Neuronal stem cell (in vitro differentiated cells): ENCODE measurements at regions not wholly inside any gene's neighbourhood (a gene's known extent, or its start where the extent isn't known, plus 50 kb on each side); places are given as distances from the start of the nearest gene placed in this dataset.
A peak's percentile ranks its signal among the peaks of the same experiment; 100 is the strongest.

ENCODE experiments used
- DNase-seq: peaks from one replicate; pipeline ENCODE4 v3.0.0-alpha.2; 2013; ENCODE audit warnings: low spot score
- H2AFZ ChIP-seq: one replicate; pipeline ENCODE4 v1.6.1; 2013; ENCODE audit warnings: mild to moderate bottlenecking, low read length, inconsistent platforms
- H2AK5ac ChIP-seq: 2 replicates; pipeline ENCODE4 v1.6.1; 2013; ENCODE audit warnings: low read depth, mild to moderate bottlenecking, inconsistent platforms, low read length, moderate library complexity, mixed read lengths
- H2BK120ac ChIP-seq: 2 replicates; pipeline ENCODE4 v1.6.1; 2013; ENCODE audit warnings: low read depth, mild to moderate bottlenecking, inconsistent platforms, low read length, moderate library complexity, mixed read lengths
- H2BK12ac ChIP-seq: one replicate; pipeline ENCODE4 v1.6.1; 2013; ENCODE audit warnings: low read length, inconsistent platforms
- H2BK15ac ChIP-seq: 2 replicates; pipeline ENCODE4 v1.6.1; 2013; ENCODE audit warnings: mild to moderate bottlenecking, low read length, inconsistent platforms, mixed read lengths
- H2BK5ac ChIP-seq: one replicate; pipeline ENCODE4 v1.6.1; 2013; ENCODE audit warnings: inconsistent platforms, mild to moderate bottlenecking, low read length, moderate library complexity
- H3K14ac ChIP-seq: one replicate; pipeline ENCODE4 v1.6.1; 2013; ENCODE audit warnings: low read length, inconsistent platforms
- H3K18ac ChIP-seq: 2 replicates; pipeline ENCODE4 v1.6.1; 2013; ENCODE audit warnings: low read length, inconsistent platforms
- H3K23ac ChIP-seq: 2 replicates; pipeline ENCODE4 v1.6.1; 2013; ENCODE audit warnings: low read depth, mild to moderate bottlenecking, mixed read lengths, low read length, inconsistent platforms; ENCODE audit not compliant: poor library complexity
- H3K27ac ChIP-seq: replicated peaks from 3 replicates; pipeline ENCODE4 v1.5.1; 2013; ENCODE audit warnings: low read length, inconsistent platforms
- H3K27me3 ChIP-seq, 3 experiments: 2 replicates each; pipeline ENCODE4 v1.6.1; 2013; ENCODE audit warnings: low read length in 3 of 3, mild to moderate bottlenecking in 2 of 3, inconsistent platforms in 1 of 3, low read depth in 1 of 3, mixed read lengths in 1 of 3, moderate library complexity in 1 of 3; ENCODE audit not compliant: control insufficient read depth in 3 of 3, insufficient read depth in 3 of 3
- H3K36me3 ChIP-seq, 2 donors: replicated peaks in 1 of 2; 2 replicates each; pipeline ENCODE4 v1.6.1; 2013; ENCODE audit warnings: low read length in 2 of 2; ENCODE audit not compliant: control insufficient read depth in 2 of 2, insufficient read depth in 2 of 2
- H3K4ac ChIP-seq: 2 replicates; pipeline ENCODE4 v1.6.1; 2013; ENCODE audit warnings: inconsistent platforms, mild to moderate bottlenecking, low read length, moderate library complexity
- H3K4me1 ChIP-seq, 2 donors: 1 replicate in 1 of 2; 2 replicates in 1 of 2; pipeline ENCODE4 v1.6.1; 2013; ENCODE audit warnings: low read length in 2 of 2, low read depth in 1 of 2; ENCODE audit not compliant: control insufficient read depth in 2 of 2, insufficient read depth in 1 of 2
- H3K4me2 ChIP-seq: one replicate; pipeline ENCODE4 v1.6.1; 2013; ENCODE audit warnings: mild to moderate bottlenecking, low read length, inconsistent platforms; ENCODE audit not compliant: insufficient read depth, poor library complexity, severe bottlenecking
- H3K4me3 ChIP-seq, 2 donors: 2 replicates each; pipeline ENCODE4 v1.5.1; 2013; ENCODE audit warnings: low read length in 2 of 2, mild to moderate bottlenecking in 2 of 2, inconsistent platforms in 1 of 2, moderate library complexity in 1 of 2
- H3K79me1 ChIP-seq: one replicate; pipeline ENCODE4 v1.6.1; 2013; ENCODE audit warnings: low read depth, mild to moderate bottlenecking, inconsistent platforms, low read length, moderate library complexity
- H3K9ac ChIP-seq: one replicate; pipeline ENCODE4 v1.6.1; 2013; ENCODE audit warnings: mild to moderate bottlenecking, low read depth, low read length, inconsistent platforms; ENCODE audit not compliant: poor library complexity
- H3K9me3 ChIP-seq, 2 donors: replicated peaks in 1 of 2; 2 replicates each; pipeline versions ENCODE3 to v1.6.1; 2013; ENCODE audit warnings: low read length in 2 of 2, mild to moderate bottlenecking in 2 of 2, inconsistent platforms in 1 of 2, low read depth in 1 of 2, mixed read lengths in 1 of 2, moderate library complexity in 1 of 2; ENCODE audit not compliant: control insufficient read depth in 2 of 2, insufficient read depth in 1 of 2
- H4K8ac ChIP-seq: one replicate; pipeline ENCODE4 v1.6.1; 2013; ENCODE audit warnings: low read depth, mild to moderate bottlenecking, inconsistent platforms, low read length, moderate library complexity
- H4K91ac ChIP-seq: one replicate; pipeline ENCODE4 v1.6.1; 2013; ENCODE audit warnings: low read length, low read depth, mild to moderate bottlenecking, inconsistent platforms; ENCODE audit not compliant: poor library complexity
- WGBS, 2 donors: extraction: QIAGEN DNeasy Blood & Tissue Kit; methylation state at CpG; one replicate each; pipeline ENCODE4 v1.1.7; 2013; ENCODE audit warnings: missing lambda C conversion rate in 2 of 2, mixed read lengths in 1 of 2; ENCODE audit not compliant: insufficient read length in 2 of 2, insufficient replicate concordance in 1 of 2; ENCODE audit errors: extremely low coverage in 2 of 2; 5-methylcytosine and 5-hydroxymethylcytosine counted together

DNA sequence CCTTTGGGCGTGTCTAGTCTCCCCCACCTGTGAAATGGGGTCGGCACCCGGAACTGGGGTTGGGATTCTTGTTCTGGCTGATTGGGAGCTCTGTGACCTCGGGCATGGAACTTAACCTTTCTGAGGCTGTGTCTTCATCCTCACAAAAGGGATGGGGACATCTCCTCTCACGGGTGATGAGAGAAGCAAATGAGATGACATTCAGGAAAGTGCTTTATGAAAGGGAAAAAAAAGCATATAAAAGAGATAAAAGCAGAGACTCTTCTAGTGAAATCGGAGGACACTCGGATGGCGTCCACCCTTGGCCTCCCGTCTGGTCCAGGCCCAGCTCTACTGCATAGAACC is 98.9 kb downstream of the LRRC74A start:
- peak overlapping the region; percentile 66 for H2AK5ac ChIP-seq
- no peaks in the 10 kb centered on the region for H3K27me3 ChIP-seq
- no peaks in the 10 kb centered on the region for H3K9me3 ChIP-seq
- no peak overlapping the region for H3K14ac ChIP-seq
- H2BK15ac ChIP-seq, result no peak overlapping the region
- no peak overlapping the region for H3K4ac ChIP-seq
- no CpG with 5 or more reads among the region's 9 CpGs for WGBS, 2 donors
- no peak overlapping the region for H3K27ac ChIP-seq
- no peak overlapping the region for H3K23ac ChIP-seq
- peaks cover 49 to 87% of the 10 kb centered on the region in 2 donors for H3K4me1 ChIP-seq
- H3K79me1 ChIP-seq, result no peaks in the 10 kb centered on the region
- no peak overlapping the region for H3K4me3 ChIP-seq
- no peaks in the 10 kb centered on the region for H3K36me3 ChIP-seq
- no peak overlapping the region for H2BK120ac ChIP-seq
- no peak overlapping the region for H2BK5ac ChIP-seq
- no peak for DNase-seq
- H4K91ac ChIP-seq, result no peak overlapping the region
- no peak overlapping the region for H3K9ac ChIP-seq
- H4K8ac ChIP-seq, result no peak overlapping the region
- no peak overlapping the region for H2BK12ac ChIP-seq
- H2AFZ ChIP-seq, result no peak overlapping the region
- peak overlapping the region; percentile 92 for H3K18ac ChIP-seq
- H3K4me2 ChIP-seq, result peak overlapping the region; percentile 45

DNA sequence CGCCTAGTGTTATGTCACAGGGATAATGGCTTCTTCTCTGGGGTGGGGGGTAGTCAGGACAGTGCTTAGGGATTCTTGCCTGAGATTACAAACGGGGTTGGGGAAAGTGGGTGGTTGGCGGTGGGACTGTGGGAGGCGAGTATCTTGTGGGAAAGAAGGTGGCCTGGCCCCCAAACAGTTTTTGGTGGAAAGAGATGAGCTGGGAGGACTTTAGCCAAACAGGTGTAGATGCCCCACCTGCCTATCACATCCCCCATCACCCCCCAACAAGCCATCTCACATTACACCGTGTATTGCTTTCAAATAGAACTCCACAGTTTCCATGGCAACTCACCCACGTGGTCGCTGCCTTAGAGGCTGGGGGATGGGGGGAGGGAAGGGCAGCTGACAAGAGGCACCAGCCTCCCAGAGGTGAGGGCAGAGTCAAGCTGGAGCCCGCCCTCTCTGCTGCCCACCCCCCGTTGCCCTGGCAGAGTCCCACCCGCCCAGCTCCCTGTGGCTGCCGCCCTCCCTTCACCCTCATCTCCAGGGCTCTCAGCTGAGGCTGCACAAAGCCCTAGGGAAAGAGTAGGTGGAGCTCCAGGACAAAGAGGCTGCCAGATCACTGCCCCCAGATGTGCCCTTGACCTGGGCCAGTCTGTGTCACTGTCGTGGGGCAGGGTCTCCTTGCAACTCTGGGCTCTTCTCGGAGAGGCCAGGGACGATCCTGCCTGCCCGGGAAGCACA is 98.3 kb downstream of the LRRC74A start:
- Histone ChIP-seq H3K4ac (no peak overlapping the region), H2AK5ac (peak overlapping the region; percentile 66), H3K4me3 (peak overlapping the region in 1 of 2 donors; percentile 5), H3K9ac (no peak overlapping the region), H4K91ac (no peak overlapping the region), H2AFZ (peak overlapping the region; percentile 69), H2BK120ac (no peak overlapping the region), H3K27me3 (no peaks in the 10 kb centered on the region), H3K4me1 (peaks cover 50 to 87% of the 10 kb centered on the region in 2 donors), H4K8ac (no peak overlapping the region), H3K36me3 (no peaks in the 10 kb centered on the region), H3K4me2 (peak overlapping the region; percentile 45), H3K18ac (peak overlapping the region; percentile 92), H3K9me3 (no peaks in the 10 kb centered on the region), H2BK12ac (peak overlapping the region; percentile 18), H2BK15ac (no peak overlapping the region), H2BK5ac (no peak overlapping the region), H3K27ac (peak overlapping the region; percentile 8), H3K23ac (no peak overlapping the region), H3K79me1 (no peaks in the 10 kb centered on the region), H3K14ac (no peak overlapping the region)
- DNase-seq, result peak; percentile 64
- no CpG with 5 or more reads among the region's 15 CpGs for WGBS, 2 donors

DNA sequence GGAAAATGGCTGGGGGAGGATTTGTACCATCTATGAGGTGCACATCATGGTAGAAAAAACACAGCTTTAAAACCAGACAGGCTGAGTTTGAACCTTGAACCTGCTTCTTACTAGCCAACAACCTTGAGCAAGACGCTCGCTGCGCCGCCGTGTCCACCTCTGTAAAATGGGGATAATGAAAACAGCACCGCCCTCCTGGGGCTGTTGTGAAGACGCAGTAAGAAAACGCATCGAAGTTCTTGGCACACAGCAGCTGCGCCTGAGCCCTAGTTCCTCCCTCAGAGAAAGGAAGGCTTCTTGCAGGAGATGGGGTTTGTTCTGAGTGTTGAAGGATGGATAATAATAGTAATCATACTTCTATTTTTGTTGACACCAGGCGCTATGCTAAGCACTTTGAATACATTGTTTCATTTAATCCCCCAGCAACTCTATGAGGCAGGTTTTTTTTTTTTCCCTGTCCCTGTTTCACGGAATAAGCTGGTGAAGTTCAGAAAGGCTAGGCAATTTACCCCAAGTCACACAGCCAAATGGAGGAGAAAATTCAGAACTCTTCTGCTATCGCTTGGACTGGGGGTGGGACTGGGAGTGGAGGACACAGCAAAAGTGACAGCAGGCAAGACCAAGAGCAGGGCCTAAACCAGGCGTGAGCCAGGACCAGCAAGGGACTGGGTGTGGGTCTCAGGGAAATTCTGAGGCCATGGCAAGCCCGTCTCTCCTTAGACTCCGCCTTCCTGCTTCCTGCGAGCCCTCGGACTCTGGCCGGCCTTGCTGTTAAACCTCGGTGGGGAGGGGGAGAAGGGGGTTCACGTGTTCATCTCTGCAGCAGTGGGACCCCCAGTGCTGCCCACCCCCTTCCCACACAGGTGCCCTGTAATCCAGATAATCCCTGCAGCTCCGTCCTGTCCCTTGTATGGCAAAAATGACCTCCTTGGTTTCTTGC is 97.5 kb downstream of the LRRC74A start:
- Histone ChIP-seq H3K36me3 (no peaks in the 10 kb centered on the region), H4K8ac (no peak overlapping the region), H3K4me1 (peaks cover 56 to 90% of the 10 kb centered on the region in 2 donors), H3K27ac (peak overlapping the region; percentile 8), H3K27me3 (no peaks in the 10 kb centered on the region), H2BK15ac (no peak overlapping the region), H3K4ac (no peak overlapping the region), H3K4me2 (peak overlapping the region; percentile 15), H3K9me3 (no peaks in the 10 kb centered on the region), H2AK5ac (peak overlapping the region; percentile 47), H2BK12ac (peak overlapping the region; percentile 18), H2BK5ac (no peak overlapping the region), H2AFZ (peak overlapping the region; percentile 69), H3K14ac (no peak overlapping the region), H3K23ac (no peak overlapping the region), H3K18ac (peak overlapping the region; percentile 66), H4K91ac (no peak overlapping the region), H3K79me1 (no peaks in the 10 kb centered on the region), H3K4me3 (peak overlapping the region in 1 of 2 donors; percentile 5), H3K9ac (no peak overlapping the region), H2BK120ac (no peak overlapping the region)
- DNase-seq, result no peak
- WGBS, 2 donors, result no CpG with 5 or more reads among the region's 22 CpGs

DNA sequence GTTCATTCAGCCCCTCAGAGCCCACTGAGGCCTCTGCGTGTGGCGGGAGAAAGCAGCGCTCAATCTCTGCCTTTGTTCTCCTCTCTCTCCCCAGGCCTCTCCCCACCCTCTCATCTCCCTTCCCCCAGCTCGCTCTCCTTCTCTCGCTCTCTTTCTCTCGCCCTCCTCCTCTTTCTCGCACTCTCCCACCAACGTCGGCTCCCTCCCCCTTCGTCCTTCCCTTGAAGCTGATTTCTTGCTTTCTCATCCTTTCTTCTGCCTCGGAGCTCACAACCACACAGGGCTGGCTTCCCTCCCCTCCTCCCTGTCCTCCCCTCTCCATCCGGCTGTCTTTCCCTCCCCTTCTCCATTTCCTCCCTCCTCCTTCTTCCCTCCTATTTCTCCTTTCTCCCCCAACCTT is 96.4 kb downstream of the LRRC74A start:
- Histone ChIP-seq H4K8ac (no peak overlapping the region), H3K18ac (peak overlapping the region; percentile 69), H3K4me1 (peaks cover 68 to 92% of the 10 kb centered on the region in 2 donors), H2BK15ac (peak overlapping the region; percentile 59), H3K27me3 (no peaks in the 10 kb centered on the region), H3K27ac (peak overlapping the region; percentile 43), H2AFZ (peak overlapping the region; percentile 65), H3K4me3 (no peak overlapping the region), H3K36me3 (no peaks in the 10 kb centered on the region), H2AK5ac (peak overlapping the region; percentile 88), H3K4me2 (no peak overlapping the region), H2BK5ac (peak overlapping the region; percentile 57), H3K23ac (no peak overlapping the region), H3K9me3 (no peaks in the 10 kb centered on the region), H3K79me1 (no peaks in the 10 kb centered on the region), H2BK12ac (no peak overlapping the region), H4K91ac (peak overlapping the region; percentile 76), H3K14ac (no peak overlapping the region), H3K4ac (no peak overlapping the region), H3K9ac (no peak overlapping the region), H2BK120ac (no peak overlapping the region)
- no peak for DNase-seq
- WGBS, 2 donors, result no CpG with 5 or more reads among the region's 12 CpGs
